CD4-positive, alpha-beta memory T cell (primary cell): ENCODE measurements at regions not wholly inside any gene's neighbourhood (a gene's known extent, or its start where the extent isn't known, plus 50 kb on each side); places are given as distances from the start of the nearest gene placed in this dataset.

ENCODE experiments used
- CTCF ChIA-PET: fragments of 350-600 bp; sonication (Branson Sonifier 250); formaldehyde crosslinking; loops from one replicate; lab custom pipeline; 2021; ENCODE audit warnings: inconsistent platforms; ENCODE audit not compliant: partially characterized antibody; lab: Charles Lee
- POLR2A ChIA-PET: fragments of 350-600 bp; sonication (Branson Sonifier 250); formaldehyde crosslinking; loops from one replicate; lab custom pipeline; 2021; ENCODE audit not compliant: partially characterized antibody; lab: Charles Lee
- DNase-seq, 5 donors: peaks; one replicate each; pipeline versions ENCODE4 v3.0.0 to v3.0.0-alpha.2; 2020 to 2022; ENCODE audit warnings: mixed read lengths in 1 of 5
- H3K27ac ChIP-seq: one replicate; pipeline ENCODE4 v1.7.0; 2013; ENCODE audit warnings: low read depth, low read length
- H3K27me3 ChIP-seq: 2 replicates; pipeline ENCODE4 v1.7.0; 2013; ENCODE audit warnings: mild to moderate bottlenecking, low read length, moderate library complexity; ENCODE audit not compliant: insufficient read depth
- H3K36me3 ChIP-seq: 2 replicates; pipeline ENCODE4 v1.7.0; 2013; ENCODE audit warnings: mild to moderate bottlenecking, low read length, moderate library complexity; ENCODE audit not compliant: insufficient read depth
- H3K4me1 ChIP-seq: 2 replicates; pipeline ENCODE4 v1.7.0; 2013; ENCODE audit warnings: mild to moderate bottlenecking, low read length, moderate library complexity; ENCODE audit not compliant: insufficient read depth
- H3K4me3 ChIP-seq, 2 donors: one replicate each; pipeline ENCODE4 v1.7.0; 2013; ENCODE audit warnings: low read length in 2 of 2, mild to moderate bottlenecking in 1 of 2
- H3K9me3 ChIP-seq, 2 donors: one replicate each; pipeline ENCODE4 v1.7.0; 2013; ENCODE audit warnings: low read length in 2 of 2, control low read depth in 1 of 2; ENCODE audit not compliant: control insufficient read depth in 1 of 2
- H3K27ac Mint-ChIP-seq, 7 donors: one replicate each; pipeline ENCODE4 v1.8.0; 2020 to 2021; ENCODE audit warnings: mixed read lengths in 7 of 7, mild to moderate bottlenecking in 6 of 7, inconsistent platforms in 3 of 7, moderate library complexity in 3 of 7
- H3K27me3 Mint-ChIP-seq, 2 donors: one replicate each; pipeline ENCODE4 v1.8.0; 2020 to 2021; ENCODE audit warnings: mixed read lengths in 2 of 2
- H3K36me3 Mint-ChIP-seq, 2 donors: one replicate each; pipeline ENCODE4 v1.8.0; 2020 to 2021; ENCODE audit warnings: mixed read lengths in 2 of 2, inconsistent platforms in 1 of 2, mild to moderate bottlenecking in 1 of 2
- H3K4me1 Mint-ChIP-seq, 4 donors: one replicate each; pipeline ENCODE4 v1.8.0; 2020 to 2021; ENCODE audit warnings: mixed read lengths in 4 of 4, mild to moderate bottlenecking in 1 of 4
- H3K4me3 Mint-ChIP-seq, 8 donors: one replicate each; pipeline ENCODE4 v1.8.0; 2020 to 2021; ENCODE audit warnings: mixed read lengths in 8 of 8, mild to moderate bottlenecking in 7 of 8, moderate library complexity in 6 of 8, inconsistent platforms in 3 of 8
- H3K9me3 Mint-ChIP-seq, 8 donors: one replicate each; pipeline ENCODE4 v1.8.0; 2020 to 2021; ENCODE audit warnings: mixed read lengths in 8 of 8, mild to moderate bottlenecking in 5 of 8, inconsistent platforms in 3 of 8, moderate library complexity in 1 of 8
- intact Hi-C: fragments of 100-400 bp; cut with micrococcal nuclease; formaldehyde crosslinking; loops from one replicate; pipeline ENCODE4 v1.15.1; 2023

DNA sequence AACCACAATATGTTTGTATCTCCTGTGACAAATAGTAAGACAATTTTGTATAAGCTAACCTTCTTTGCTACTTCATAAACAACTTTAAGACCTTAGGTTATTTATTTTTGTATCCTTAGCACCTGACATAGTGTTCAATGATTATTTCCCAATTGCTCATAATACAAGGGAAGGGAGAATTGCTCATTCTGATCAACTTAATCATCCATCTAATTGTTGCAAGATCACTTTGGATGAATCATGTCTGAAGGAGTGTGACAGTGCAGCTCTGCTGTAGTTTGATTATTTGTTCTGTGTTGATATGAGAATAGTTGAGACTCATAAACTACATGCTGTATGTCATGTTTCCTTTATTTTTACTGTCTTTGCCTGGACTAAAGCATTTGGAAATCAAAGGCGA, 721.3 kb upstream of the SEMA6A start:
- Histone ChIP-seq H3K27me3 (no peaks in the 10 kb centered on the region), H3K36me3 (no peaks in the 10 kb centered on the region), H3K9me3 (no peaks in the 10 kb centered on the region), H3K4me3 (no peak overlapping the region), H3K27ac (no peak overlapping the region), H3K4me1 (no peaks in the 10 kb centered on the region)
- Mint-ChIP-seq H3K27me3 (no peaks in the 10 kb centered on the region), H3K9me3 (peaks cover 0 to 20% (median 4%) of the 10 kb centered on the region in 8 donors), H3K27ac (no peak overlapping the region), H3K4me3 (no peak overlapping the region), H3K4me1 (no peaks in the 10 kb centered on the region), H3K36me3 (no peaks in the 10 kb centered on the region)
- no peak for DNase-seq
- POLR2A ChIA-PET: no interaction called here
- CTCF ChIA-PET: no interaction called here
- intact Hi-C loops: no loop called here

GRCh38 chr5:117286813-117287212, 712.2 kb upstream of the SEMA6A start:
- H3K4me1 Mint-ChIP-seq: no peaks in the 10 kb centered on the region
- ChIA-PET CTCF (no interaction called here), POLR2A (no interaction called here)
- Histone ChIP-seq H3K36me3 (no peaks in the 10 kb centered on the region), H3K9me3 (no peaks in the 10 kb centered on the region), H3K4me1 (no peaks in the 10 kb centered on the region), H3K4me3 (no peak overlapping the region), H3K27ac (no peak overlapping the region), H3K27me3 (no peaks in the 10 kb centered on the region)
- intact Hi-C loops: no loop called here
- peaks cover 0 to 6% (median 3%) of the 10 kb centered on the region in 8 donors for H3K9me3 Mint-ChIP-seq
- no peak for DNase-seq
- H3K4me3 Mint-ChIP-seq: no peak overlapping the region
- H3K27ac Mint-ChIP-seq: no peak overlapping the region
- H3K36me3 Mint-ChIP-seq: no peaks in the 10 kb centered on the region
- H3K27me3 Mint-ChIP-seq: no peaks in the 10 kb centered on the region

DNA sequence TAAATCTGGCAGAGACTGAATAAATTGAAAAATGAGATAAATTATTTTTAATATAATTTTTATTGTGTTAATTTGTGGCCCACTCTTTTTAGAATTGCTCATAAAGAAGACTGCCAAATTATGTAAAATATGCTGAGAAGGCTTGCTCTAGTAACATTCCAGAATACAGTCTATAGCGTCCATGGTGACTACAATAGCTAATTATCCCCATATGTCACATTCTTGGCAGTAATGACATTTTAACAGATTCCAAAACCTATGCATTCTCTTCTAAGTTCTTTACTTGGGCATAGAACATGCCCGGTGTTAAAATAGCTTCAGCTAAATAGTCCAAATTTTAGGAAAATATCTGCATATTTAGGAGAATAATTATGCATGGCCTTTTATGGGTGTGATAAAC, 697.0 kb upstream of the SEMA6A start:
- ChIA-PET CTCF (no interaction called here), POLR2A (no interaction called here)
- Mint-ChIP-seq H3K4me3 (no peak overlapping the region), H3K9me3 (peaks cover 0 to 13% (median 5%) of the 10 kb centered on the region in 8 donors), H3K4me1 (no peaks in the 10 kb centered on the region), H3K27ac (no peak overlapping the region), H3K27me3 (no peaks in the 10 kb centered on the region), H3K36me3 (no peaks in the 10 kb centered on the region)
- Histone ChIP-seq H3K36me3 (no peaks in the 10 kb centered on the region), H3K27me3 (no peaks in the 10 kb centered on the region), H3K9me3 (no peaks in the 10 kb centered on the region), H3K27ac (no peak overlapping the region), H3K4me3 (no peak overlapping the region), H3K4me1 (no peaks in the 10 kb centered on the region)
- intact Hi-C loops: no loop called here
- DNase-seq: no peak

DNA sequence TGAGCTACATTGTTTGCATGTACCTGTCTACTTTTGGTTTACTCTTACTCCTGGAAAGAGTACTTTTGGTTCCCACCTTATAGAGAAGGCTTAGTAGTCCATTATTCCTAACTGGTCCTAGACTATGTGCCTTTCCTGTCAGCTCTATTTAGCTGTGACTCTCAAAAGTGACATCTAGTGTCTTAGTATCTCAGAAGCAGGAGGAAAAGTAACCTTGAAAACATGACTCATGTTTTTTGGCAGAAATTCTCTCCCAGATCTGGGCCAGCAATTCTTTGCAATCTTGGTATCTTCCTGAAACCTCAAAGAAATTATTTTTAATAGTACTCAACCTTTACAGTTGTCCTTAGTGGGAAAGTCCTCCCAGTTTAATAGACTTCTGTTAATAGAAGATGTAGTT, 691.7 kb upstream of the SEMA6A start:
- Histone ChIP-seq H3K9me3 (no peaks in the 10 kb centered on the region), H3K27ac (no peak overlapping the region), H3K36me3 (no peaks in the 10 kb centered on the region), H3K27me3 (no peaks in the 10 kb centered on the region), H3K4me1 (no peaks in the 10 kb centered on the region), H3K4me3 (no peak overlapping the region)
- H3K36me3 Mint-ChIP-seq: no peaks in the 10 kb centered on the region
- H3K9me3 Mint-ChIP-seq: peaks cover 4 to 20% (median 12%) of the 10 kb centered on the region in 8 donors
- no peak for DNase-seq
- no peaks in the 10 kb centered on the region for H3K27me3 Mint-ChIP-seq
- H3K4me3 Mint-ChIP-seq: no peak overlapping the region
- intact Hi-C loops: no loop called here
- CTCF ChIA-PET: no interaction called here
- no peaks in the 10 kb centered on the region for H3K4me1 Mint-ChIP-seq
- POLR2A ChIA-PET: no interaction called here
- no peak overlapping the region for H3K27ac Mint-ChIP-seq

DNA sequence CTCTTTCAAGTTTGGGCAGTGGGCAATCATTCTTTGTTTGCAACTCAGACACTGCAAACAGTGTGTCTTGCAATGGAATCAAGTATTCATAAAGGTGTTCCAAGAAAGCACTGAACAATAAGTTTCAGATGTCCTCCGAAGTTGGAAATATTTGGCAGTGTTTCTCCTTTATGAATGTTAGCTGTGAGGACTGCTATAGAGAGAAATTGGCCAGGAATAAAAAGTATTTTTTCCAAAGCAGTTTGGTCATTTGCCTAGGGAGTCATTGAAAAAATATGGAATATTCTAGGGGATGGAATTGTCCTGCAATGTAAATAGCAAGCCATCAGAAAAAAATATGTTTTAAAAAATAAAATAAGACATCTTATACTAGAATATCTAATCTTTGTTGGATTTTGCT, 688.6 kb upstream of the SEMA6A start:
- intact Hi-C loops: no loop called here
- no peak overlapping the region for H3K27ac ChIP-seq
- H3K4me3 ChIP-seq: no peak overlapping the region
- H3K27me3 Mint-ChIP-seq: no peaks in the 10 kb centered on the region
- no peaks in the 10 kb centered on the region for H3K4me1 ChIP-seq
- H3K27me3 ChIP-seq: no peaks in the 10 kb centered on the region
- DNase-seq: no peak
- no peaks in the 10 kb centered on the region for H3K9me3 ChIP-seq
- no peaks in the 10 kb centered on the region for H3K4me1 Mint-ChIP-seq
- ChIA-PET POLR2A (no interaction called here), CTCF (no interaction called here)
- peaks cover 4 to 20% (median 12%) of the 10 kb centered on the region in 8 donors for H3K9me3 Mint-ChIP-seq
- no peaks in the 10 kb centered on the region for H3K36me3 Mint-ChIP-seq
- no peak overlapping the region for H3K27ac Mint-ChIP-seq
- no peaks in the 10 kb centered on the region for H3K36me3 ChIP-seq
- no peak overlapping the region for H3K4me3 Mint-ChIP-seq

GRCh38 chr5:117262572-117263131, 688.0 kb upstream of the SEMA6A start:
- no peaks in the 10 kb centered on the region for H3K4me1 ChIP-seq
- Mint-ChIP-seq H3K36me3 (no peaks in the 10 kb centered on the region), H3K9me3 (peaks cover 4 to 20% (median 12%) of the 10 kb centered on the region in 8 donors), H3K27ac (no peak overlapping the region), H3K27me3 (no peaks in the 10 kb centered on the region), H3K4me1 (no peaks in the 10 kb centered on the region), H3K4me3 (no peak overlapping the region)
- intact Hi-C loops: no loop called here
- no peaks in the 10 kb centered on the region for H3K36me3 ChIP-seq
- ChIA-PET POLR2A (no interaction called here), CTCF (no interaction called here)
- no peak overlapping the region for H3K27ac ChIP-seq
- no peak overlapping the region for H3K4me3 ChIP-seq
- H3K9me3 ChIP-seq: no peaks in the 10 kb centered on the region
- DNase-seq: no peak
- H3K27me3 ChIP-seq: no peaks in the 10 kb centered on the region

GRCh38 chr5:117261948-117262571, 687.4 kb upstream of the SEMA6A start:
- CTCF ChIA-PET: no interaction called here
- POLR2A ChIA-PET: no interaction called here

More at GRCh38 chr5:117261948-117262571, 687.4 kb upstream of the SEMA6A start:
- Histone ChIP-seq H3K4me3 (no peak overlapping the region), H3K27ac (no peak overlapping the region), H3K36me3 (no peaks in the 10 kb centered on the region), H3K4me1 (no peaks in the 10 kb centered on the region), H3K9me3 (no peaks in the 10 kb centered on the region), H3K27me3 (no peaks in the 10 kb centered on the region)
- H3K36me3 Mint-ChIP-seq: no peaks in the 10 kb centered on the region
- no peak overlapping the region for H3K27ac Mint-ChIP-seq
- intact Hi-C loops: no loop called here
- H3K9me3 Mint-ChIP-seq: peaks cover 4 to 20% (median 12%) of the 10 kb centered on the region in 8 donors
- DNase-seq: no peak
- H3K4me1 Mint-ChIP-seq: no peaks in the 10 kb centered on the region
- no peaks in the 10 kb centered on the region for H3K27me3 Mint-ChIP-seq
- no peak overlapping the region for H3K4me3 Mint-ChIP-seq
